ENCODE measurements at regions not wholly inside any gene's neighbourhood (a gene's known extent, or its start where the extent isn't known, plus 50 kb on each side); places are given as distances from the start of the nearest gene placed in this dataset.

GRCh38 chr2:114046866-114047435, 157.1 kb downstream of the ACTR3 start:
- H3K27ac Mint-ChIP-seq = no peak overlapping the region
- H3K27me3 Mint-ChIP-seq = peaks cover 16 to 22% of the 10 kb centered on the region in 2 donors
- H3K36me3 Mint-ChIP-seq = no peaks in the 10 kb centered on the region
- no peaks in the 10 kb centered on the region for H3K4me1 Mint-ChIP-seq
- no peak for ATAC-seq (replicated peaks)
- H3K4me3 Mint-ChIP-seq = no peak overlapping the region
- no peak for DNase-seq
- H3K9me3 Mint-ChIP-seq = no peaks in the 10 kb centered on the region

DNA sequence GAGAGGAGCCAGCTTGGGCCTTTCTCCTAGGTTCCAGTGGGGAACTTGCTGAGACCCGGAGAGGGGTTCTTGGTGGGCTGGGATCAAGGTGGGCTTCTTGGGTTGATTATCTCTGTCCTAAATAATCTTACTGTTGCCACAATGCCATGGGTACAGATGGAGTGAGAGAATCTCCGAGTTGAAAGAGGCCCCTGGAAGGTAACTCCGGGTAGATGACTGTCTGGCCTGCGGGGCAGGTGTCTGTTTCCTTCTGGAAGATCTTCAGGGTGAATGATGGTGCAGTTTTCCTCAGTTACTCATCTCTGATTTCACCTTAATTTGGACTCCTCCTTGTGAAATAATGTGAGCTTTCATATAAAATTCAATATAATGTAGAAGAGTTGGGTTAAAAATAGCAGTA, 159.4 kb downstream of the ACTR3 start:
- Mint-ChIP-seq H3K4me1 (no peaks in the 10 kb centered on the region), H3K27ac (no peak overlapping the region), H3K9me3 (peaks cover 0 to 2% of the 10 kb centered on the region in 2 donors), H3K27me3 (peaks cover 16 to 20% of the 10 kb centered on the region in 2 donors), H3K4me3 (no peak overlapping the region), H3K36me3 (no peaks in the 10 kb centered on the region)
- no peak for DNase-seq
- ATAC-seq (replicated peaks) = no peak

DNA sequence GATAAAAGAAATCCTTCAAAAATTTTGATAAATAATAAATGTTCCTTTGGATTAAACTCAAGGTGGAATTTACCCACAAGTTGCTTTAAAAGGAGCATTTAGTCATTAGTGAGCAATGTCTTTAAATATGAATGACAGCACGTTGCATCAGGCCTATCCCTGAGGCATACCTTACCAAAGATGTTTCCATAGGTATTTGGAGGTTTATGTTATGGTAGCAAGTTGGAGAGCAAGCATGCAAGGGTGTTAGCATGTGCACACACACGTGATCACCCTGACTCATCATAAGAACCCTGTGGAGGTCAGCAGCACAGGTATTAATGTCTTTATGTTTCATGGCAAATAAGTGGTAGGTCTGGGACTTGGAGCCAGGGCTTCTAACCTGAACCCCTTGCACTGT, 159.9 kb downstream of the ACTR3 start:
- ATAC-seq (replicated peaks) (no peak), DNase-seq (no peak)
- Mint-ChIP-seq H3K9me3 (peaks cover 0 to 2% of the 10 kb centered on the region in 2 donors), H3K36me3 (no peaks in the 10 kb centered on the region), H3K27ac (no peak overlapping the region), H3K4me3 (no peak overlapping the region), H3K27me3 (peaks cover 16 to 20% of the 10 kb centered on the region in 2 donors), H3K4me1 (no peaks in the 10 kb centered on the region)

DNA sequence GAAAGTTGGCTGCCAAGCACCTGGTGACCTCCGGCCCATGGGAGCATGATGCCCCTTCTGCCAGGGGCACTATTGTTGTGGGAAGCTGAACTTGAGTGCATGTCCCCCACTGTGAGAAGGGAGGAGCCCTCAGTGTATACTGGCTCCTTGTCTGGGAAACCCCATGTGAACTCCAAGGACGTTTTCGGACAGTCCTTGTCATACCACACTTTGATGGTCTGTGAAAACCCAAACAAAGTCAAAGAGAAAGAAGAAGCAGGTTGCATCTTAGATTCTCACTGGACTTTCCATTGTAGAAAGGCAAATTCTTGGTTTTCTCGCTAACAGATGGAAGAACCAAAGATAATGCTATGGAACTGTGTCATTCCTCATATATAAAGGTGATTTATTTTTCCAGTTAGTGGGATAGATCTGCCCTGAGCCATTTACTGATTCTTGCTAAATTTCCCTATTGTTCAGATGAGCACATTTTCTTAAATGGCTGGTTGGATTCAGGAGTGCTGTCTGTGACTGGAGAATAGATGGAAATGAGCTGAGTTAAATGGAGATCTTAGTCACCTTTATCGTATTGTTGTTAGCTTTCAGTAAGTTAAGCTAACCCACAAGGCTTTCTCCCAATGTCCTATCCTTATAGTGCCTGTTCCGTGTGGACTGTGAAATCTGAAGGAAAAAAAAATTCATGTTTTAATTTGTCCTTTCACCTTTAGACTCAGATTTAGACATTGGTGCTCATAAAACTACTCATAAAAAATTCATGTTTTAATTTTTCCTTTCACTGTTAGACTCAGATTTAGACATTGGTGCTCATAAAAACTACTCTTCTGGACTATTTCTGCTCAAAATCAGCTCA, 166.6 kb downstream of the ACTR3 start:
- ATAC-seq (replicated peaks) = peak in 1 of 2 donors; percentile 82
- peak overlapping the region; percentile 62 for H3K27ac Mint-ChIP-seq
- H3K4me1 Mint-ChIP-seq = peaks cover 0 to 1% of the 10 kb centered on the region in 2 donors

DNA sequence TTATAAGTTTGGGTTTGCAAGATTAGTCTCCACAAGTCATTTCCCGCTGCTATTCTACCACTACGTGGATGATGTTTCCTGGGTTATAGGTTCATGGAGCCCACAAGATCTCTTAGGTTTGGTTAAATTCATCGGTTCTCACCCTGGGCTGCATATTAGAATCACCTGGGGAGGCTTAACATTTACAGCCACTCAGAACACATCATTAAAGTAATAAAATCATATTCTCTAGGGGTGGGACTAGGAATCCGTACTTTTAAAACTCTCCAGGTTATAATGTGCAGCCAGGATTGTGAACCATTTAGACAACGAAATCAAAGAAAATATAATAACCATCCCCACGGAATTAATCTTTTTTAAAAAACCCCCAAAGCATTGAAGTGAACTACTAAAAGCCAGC, 167.7 kb downstream of the ACTR3 start:
- H3K27ac Mint-ChIP-seq = no peak overlapping the region
- no peaks in the 10 kb centered on the region for H3K36me3 Mint-ChIP-seq
- no peak overlapping the region for H3K4me3 Mint-ChIP-seq

More for the DNA sequence above, 166.6 kb downstream of the ACTR3 start:
- DNase-seq = no peak
- Mint-ChIP-seq H3K36me3 (no peaks in the 10 kb centered on the region), H3K9me3 (peaks cover 0 to 2% of the 10 kb centered on the region in 2 donors), H3K4me3 (no peak overlapping the region), H3K27me3 (peaks cover 11 to 16% of the 10 kb centered on the region in 2 donors)

GRCh38 chr2:114061566-114062098, 171.7 kb downstream of the ACTR3 start:
- Mint-ChIP-seq H3K27me3 (peaks cover 4 to 6% of the 10 kb centered on the region in 2 donors), H3K27ac (no peak overlapping the region), H3K36me3 (no peaks in the 10 kb centered on the region), H3K4me3 (no peak overlapping the region), H3K4me1 (no peaks in the 10 kb centered on the region), H3K9me3 (no peaks in the 10 kb centered on the region)
- DNase-seq (no peak), ATAC-seq (replicated peaks) (no peak)

More for the DNA sequence above, 167.7 kb downstream of the ACTR3 start:
- H3K27me3 Mint-ChIP-seq = peaks cover 9 to 19% of the 10 kb centered on the region in 2 donors
- DNase-seq (no peak), ATAC-seq (replicated peaks) (no peak)
- H3K9me3 Mint-ChIP-seq = peaks cover 0 to 2% of the 10 kb centered on the region in 2 donors
- H3K4me1 Mint-ChIP-seq = peaks cover 0 to 1% of the 10 kb centered on the region in 2 donors

- ATAC-seq (replicated peaks) (no peak), DNase-seq (no peak)
- no peaks in the 10 kb centered on the region for H3K36me3 Mint-ChIP-seq
- no peaks in the 10 kb centered on the region for H3K9me3 Mint-ChIP-seq
- H3K27me3 Mint-ChIP-seq = peaks cover 11 to 13% of the 10 kb centered on the region in 2 donors
- no peak overlapping the region for H3K27ac Mint-ChIP-seq
- no peak overlapping the region for H3K4me3 Mint-ChIP-seq
- no peaks in the 10 kb centered on the region for H3K4me1 Mint-ChIP-seq
These were observed 173.5 kb downstream of the ACTR3 start for GRCh38 chr2:114063346-114063745.

GRCh38 chr2:114065731-114066130, 175.8 kb downstream of the ACTR3 start:
- no peak overlapping the region for H3K4me3 Mint-ChIP-seq
- ATAC-seq (replicated peaks) = no peak
- no peak overlapping the region for H3K27ac Mint-ChIP-seq

DNA sequence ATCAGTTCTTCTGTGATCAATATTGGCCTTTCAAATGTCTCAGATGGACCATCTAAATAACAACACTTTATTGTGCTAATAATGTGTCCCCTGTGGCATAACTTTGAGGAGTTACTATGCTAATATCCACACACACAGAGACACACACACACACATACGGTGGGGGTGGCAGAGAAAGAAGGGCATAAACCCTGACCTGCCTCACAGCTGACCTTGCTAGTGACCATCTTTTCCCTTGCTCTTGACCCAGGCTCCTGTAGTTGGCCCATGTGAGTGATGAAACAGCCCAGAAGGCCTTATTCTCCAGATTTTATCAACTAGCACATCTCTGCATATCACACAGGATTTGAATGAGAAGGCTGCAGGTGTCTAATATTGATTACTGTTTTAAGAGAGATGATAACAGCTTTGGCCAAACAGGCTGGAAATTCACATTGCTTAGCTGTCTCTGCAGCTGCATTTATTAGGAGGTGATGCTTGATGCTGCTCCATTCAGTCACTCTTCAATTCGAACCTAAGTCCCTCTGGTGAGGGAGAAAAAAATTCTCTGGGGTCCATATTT, 176.4 kb downstream of the ACTR3 start:
- no peak for ATAC-seq (replicated peaks)
- peaks cover 13 to 20% of the 10 kb centered on the region in 2 donors for H3K27me3 Mint-ChIP-seq
- H3K4me3 Mint-ChIP-seq = no peak overlapping the region
- H3K4me1 Mint-ChIP-seq = no peaks in the 10 kb centered on the region
- H3K36me3 Mint-ChIP-seq = no peaks in the 10 kb centered on the region
- H3K9me3 Mint-ChIP-seq = no peaks in the 10 kb centered on the region
- H3K27ac Mint-ChIP-seq = no peak overlapping the region
- DNase-seq = no peak

More at GRCh38 chr2:114065731-114066130, 175.8 kb downstream of the ACTR3 start:
- Mint-ChIP-seq H3K36me3 (no peaks in the 10 kb centered on the region), H3K4me1 (no peaks in the 10 kb centered on the region), H3K9me3 (no peaks in the 10 kb centered on the region), H3K27me3 (peaks cover 14 to 20% of the 10 kb centered on the region in 2 donors)
- DNase-seq = no peak

DNA sequence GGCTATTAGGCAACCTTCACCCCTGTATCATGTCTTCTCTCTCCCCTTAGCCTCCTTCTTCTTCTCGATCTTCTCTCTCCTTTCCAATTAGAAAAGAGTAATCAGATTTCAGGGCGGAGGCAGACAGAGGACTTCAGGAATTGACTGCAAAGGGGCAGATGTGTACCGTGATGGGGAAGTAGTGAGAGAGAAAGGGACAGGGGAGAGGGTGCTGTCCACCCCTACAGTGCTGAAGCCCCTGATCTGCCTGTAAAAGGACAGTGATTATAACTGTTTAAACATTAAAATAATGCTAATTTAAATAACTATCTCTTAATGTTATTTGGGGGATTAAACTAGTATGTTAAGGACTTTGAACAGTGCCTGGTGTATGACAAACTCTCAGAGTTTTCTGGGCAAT, 178.5 kb downstream of the ACTR3 start:
- H3K4me1 Mint-ChIP-seq = no peaks in the 10 kb centered on the region
- DNase-seq (no peak), ATAC-seq (replicated peaks) (no peak)
- H3K27ac Mint-ChIP-seq = no peak overlapping the region
- peaks cover 23 to 29% of the 10 kb centered on the region in 2 donors for H3K27me3 Mint-ChIP-seq
- H3K9me3 Mint-ChIP-seq = no peaks in the 10 kb centered on the region
- no peaks in the 10 kb centered on the region for H3K36me3 Mint-ChIP-seq
- no peak overlapping the region for H3K4me3 Mint-ChIP-seq

DNA sequence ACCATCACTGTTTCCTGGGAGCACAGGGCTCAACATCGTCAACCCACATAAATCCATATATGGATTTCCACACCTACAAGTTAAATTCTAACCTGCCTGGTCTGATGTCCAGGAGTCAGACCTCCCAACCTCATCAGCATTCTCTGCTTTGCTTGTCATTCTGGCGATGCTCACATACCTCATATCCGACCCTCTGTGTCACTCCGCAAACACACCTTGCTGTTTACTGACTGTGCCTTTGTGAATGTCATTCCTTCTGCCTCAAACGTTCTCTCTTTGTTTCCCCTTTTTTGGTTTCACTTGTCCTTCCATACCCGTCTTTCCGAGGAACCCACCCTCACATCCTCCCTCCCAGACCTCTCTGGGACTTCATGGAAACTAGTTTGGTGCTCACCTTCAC, 187.1 kb downstream of the ACTR3 start:
- ATAC-seq (replicated peaks) = no peak
- no peaks in the 10 kb centered on the region for H3K4me1 Mint-ChIP-seq

GRCh38 chr2:114079366-114080004, 189.6 kb downstream of the ACTR3 start:
- H3K4me1 Mint-ChIP-seq = no peaks in the 10 kb centered on the region

More for the DNA sequence above, 187.1 kb downstream of the ACTR3 start:
- Mint-ChIP-seq H3K36me3 (no peaks in the 10 kb centered on the region), H3K9me3 (peaks cover 0 to 2% of the 10 kb centered on the region in 2 donors), H3K27me3 (peaks cover 21 to 23% of the 10 kb centered on the region in 2 donors), H3K27ac (no peak overlapping the region), H3K4me3 (no peak overlapping the region)
- DNase-seq = no peak

DNA sequence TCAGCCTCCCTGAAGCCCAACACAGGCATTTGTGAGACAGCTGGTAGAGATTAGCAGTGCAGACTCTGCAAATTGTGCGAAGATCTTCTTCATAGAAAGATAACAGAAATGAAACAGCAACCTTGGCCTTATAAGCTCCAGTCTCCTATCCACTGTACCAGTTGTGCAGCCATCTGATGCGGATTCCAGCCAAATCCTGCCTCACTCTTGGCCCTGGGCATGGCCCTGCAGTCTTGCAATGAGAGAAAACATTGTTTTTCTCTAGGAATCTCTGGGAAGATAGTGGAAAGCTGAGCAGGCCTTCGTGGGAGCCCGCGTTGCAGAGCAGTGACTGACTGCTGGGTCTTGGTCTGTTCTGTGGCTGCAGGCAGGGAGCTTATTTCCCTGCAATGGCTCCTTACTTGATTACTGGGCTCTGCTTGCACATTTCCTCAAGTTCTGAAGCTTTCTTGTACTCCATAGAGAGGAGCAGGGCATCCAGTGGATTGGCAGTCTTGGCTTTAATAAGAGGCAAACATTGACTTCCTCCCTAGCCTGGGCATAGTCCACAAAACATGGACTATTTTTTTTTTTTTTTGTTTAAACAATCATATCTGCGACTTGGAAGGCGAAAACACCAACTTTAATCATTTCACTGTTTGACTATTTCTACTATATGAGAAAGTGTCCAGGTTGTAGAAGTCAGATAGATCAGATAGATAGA, 193.0 kb downstream of the ACTR3 start:
- Mint-ChIP-seq H3K9me3 (peaks cover 0 to 2% of the 10 kb centered on the region in 2 donors), H3K27me3 (peaks cover 0 to 12% of the 10 kb centered on the region in 2 donors), H3K36me3 (no peaks in the 10 kb centered on the region), H3K27ac (no peak overlapping the region), H3K4me3 (no peak overlapping the region), H3K4me1 (no peaks in the 10 kb centered on the region)
- DNase-seq (no peak), ATAC-seq (replicated peaks) (no peak)

More at GRCh38 chr2:114079366-114080004, 189.6 kb downstream of the ACTR3 start:
- Mint-ChIP-seq H3K27me3 (peaks cover 7 to 15% of the 10 kb centered on the region in 2 donors), H3K36me3 (no peaks in the 10 kb centered on the region), H3K27ac (no peak overlapping the region), H3K4me3 (no peak overlapping the region), H3K9me3 (peaks cover 0 to 2% of the 10 kb centered on the region in 2 donors)
- DNase-seq (no peak), ATAC-seq (replicated peaks) (no peak)
